ENCODE measurements at regions not wholly inside any gene's neighbourhood (a gene's known extent, or its start where the extent isn't known, plus 50 kb on each side); places are given as distances from the start of the nearest gene placed in this dataset.
A peak's percentile ranks its signal among the peaks of the same experiment; 100 is the strongest.

DNA sequence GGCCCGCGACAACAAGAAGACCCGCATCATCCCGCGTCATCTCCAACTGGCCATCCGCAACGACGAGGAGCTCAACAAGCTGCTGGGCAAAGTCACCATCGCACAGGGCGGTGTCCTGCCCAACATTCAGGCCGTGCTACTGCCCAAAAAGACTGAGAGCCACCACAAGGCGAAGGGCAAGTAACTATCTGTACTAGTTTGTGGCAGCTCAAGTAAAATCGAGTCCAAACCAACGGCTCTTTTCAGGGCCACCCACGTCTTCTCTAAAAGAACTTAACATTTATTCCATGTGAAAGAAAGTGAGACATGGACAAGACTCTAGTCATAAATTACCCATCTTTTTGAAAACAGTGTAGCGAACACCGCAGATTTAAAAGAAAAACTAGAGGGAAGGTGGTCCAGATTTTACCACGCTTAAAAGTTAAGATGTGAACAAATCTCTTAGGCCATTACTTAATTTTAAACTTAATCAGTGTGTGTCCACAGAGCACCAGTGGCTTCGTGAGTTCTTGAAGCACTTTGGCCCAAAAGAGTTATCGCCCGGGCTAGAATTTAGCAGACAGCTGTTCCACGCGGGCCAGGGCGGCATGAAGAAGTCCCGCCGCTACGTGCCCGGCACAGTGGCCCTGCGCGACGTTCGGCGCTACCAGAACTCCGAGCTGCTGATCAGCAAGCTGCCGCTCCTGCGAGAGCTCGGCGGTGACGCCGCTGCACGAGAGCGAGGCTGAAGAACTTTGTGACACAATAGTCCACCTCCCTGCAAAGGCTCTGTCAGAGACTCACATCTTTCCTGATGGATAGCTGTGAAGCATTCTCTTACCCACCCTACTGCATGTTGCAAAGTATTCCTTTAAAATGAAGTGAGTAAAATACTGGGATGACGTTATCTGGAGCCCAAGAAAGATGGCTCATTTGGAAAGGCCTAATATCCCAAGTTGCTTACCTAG, 113.9 kb upstream of the PRSS16 start:
- peak overlapping the region; percentile 89 for H3K27ac ChIP-seq (ENCODE audit: low read length)
- H3K4me3 ChIP-seq (ENCODE audit: low read depth in 1 of 2, low read length in 2 of 2), result peak overlapping the region; percentile 64 to 68
- H3K9me3 ChIP-seq (ENCODE audit: control insufficient read depth in 1 of 2, low read length in 2 of 2), result no peaks in the 10 kb centered on the region
- peaks cover 5 to 6% of the 10 kb centered on the region in 2 donors for H3K4me1 ChIP-seq (ENCODE audit: control insufficient read depth in 1 of 2, insufficient read depth in 2 of 2, low read length in 2 of 2)
- no peaks in the 10 kb centered on the region for H3K36me3 ChIP-seq (ENCODE audit: control insufficient read depth in 1 of 2, insufficient read depth in 2 of 2, low read length in 2 of 2)
- H3K27me3 ChIP-seq (ENCODE audit: low read depth, low read length), result no peaks in the 10 kb centered on the region

DNA sequence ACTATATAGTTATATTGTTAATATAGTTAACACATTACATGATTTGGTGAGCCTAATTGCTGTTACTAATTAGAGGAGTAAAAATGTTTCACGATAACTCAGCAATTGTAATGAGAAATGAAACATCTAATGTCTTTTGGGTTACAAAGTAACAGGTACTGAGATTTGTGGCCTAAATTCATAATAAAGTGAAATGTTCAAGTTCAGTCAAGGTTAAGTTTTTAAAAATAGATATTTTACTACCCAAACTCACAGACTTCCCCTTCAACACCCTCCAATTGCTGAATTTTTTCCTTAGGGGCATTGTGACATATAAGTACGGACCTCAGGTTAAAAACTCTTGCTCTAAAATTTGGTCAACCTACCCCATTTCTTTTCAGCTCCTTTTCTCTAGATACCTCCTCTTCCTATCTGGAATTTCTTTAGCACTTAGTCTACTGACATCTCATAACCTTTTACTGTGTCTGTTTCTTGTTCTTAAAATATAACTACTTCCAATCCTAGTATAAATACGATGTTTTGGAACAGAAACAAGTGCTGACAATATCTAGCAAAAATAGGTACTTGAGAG, 112.3 kb upstream of the PRSS16 start:
- Histone ChIP-seq H3K4me1 (ENCODE audit: control insufficient read depth in 1 of 2, insufficient read depth in 2 of 2, low read length in 2 of 2) (peaks cover 6 to 10% of the 10 kb centered on the region in 2 donors), H3K4me3 (ENCODE audit: low read depth in 1 of 2, low read length in 2 of 2) (no peak overlapping the region), H3K27ac (ENCODE audit: low read length) (no peak overlapping the region)

DNA sequence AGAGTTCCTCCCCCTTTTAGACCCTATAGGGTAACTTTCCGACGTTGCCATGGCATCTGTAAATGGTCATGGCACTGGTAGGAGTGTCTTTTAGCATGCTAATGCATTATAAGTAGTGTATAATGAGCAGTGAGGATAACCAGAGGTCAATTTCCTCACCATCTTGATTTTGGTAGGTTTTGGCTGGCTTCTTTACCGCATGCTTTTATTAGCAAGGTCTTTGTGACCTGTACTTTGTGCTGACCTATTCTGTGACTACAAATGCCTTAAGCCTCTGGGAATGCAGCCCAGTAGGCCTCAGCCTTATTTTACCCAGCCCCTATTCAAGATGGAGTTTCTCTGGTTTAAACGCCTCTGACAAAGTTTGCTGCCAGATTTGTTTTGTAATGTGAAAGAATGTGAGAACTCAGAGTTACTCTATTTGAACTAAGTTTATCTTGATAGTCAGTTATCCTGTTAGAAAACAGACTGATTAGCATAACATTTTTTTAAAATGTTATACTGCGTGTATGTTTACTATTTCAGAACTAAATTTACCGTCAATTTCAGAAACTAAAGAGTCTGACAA, 111.3 kb upstream of the PRSS16 start:
- Histone ChIP-seq H3K27me3 (ENCODE audit: low read depth, low read length) (no peaks in the 10 kb centered on the region), H3K4me1 (ENCODE audit: control insufficient read depth in 1 of 2, insufficient read depth in 2 of 2, low read length in 2 of 2) (peaks cover 6 to 12% of the 10 kb centered on the region in 2 donors), H3K4me3 (ENCODE audit: low read depth in 1 of 2, low read length in 2 of 2) (no peak overlapping the region), H3K9me3 (ENCODE audit: control insufficient read depth in 1 of 2, low read length in 2 of 2) (no peaks in the 10 kb centered on the region), H3K27ac (ENCODE audit: low read length) (no peak overlapping the region), H3K36me3 (ENCODE audit: control insufficient read depth in 1 of 2, insufficient read depth in 2 of 2, low read length in 2 of 2) (no peaks in the 10 kb centered on the region)

More for the DNA sequence above, 112.3 kb upstream of the PRSS16 start:
- no peaks in the 10 kb centered on the region for H3K9me3 ChIP-seq (ENCODE audit: control insufficient read depth in 1 of 2, low read length in 2 of 2)
- no peaks in the 10 kb centered on the region for H3K36me3 ChIP-seq (ENCODE audit: control insufficient read depth in 1 of 2, insufficient read depth in 2 of 2, low read length in 2 of 2)
- H3K27me3 ChIP-seq (ENCODE audit: low read depth, low read length), result no peaks in the 10 kb centered on the region

DNA sequence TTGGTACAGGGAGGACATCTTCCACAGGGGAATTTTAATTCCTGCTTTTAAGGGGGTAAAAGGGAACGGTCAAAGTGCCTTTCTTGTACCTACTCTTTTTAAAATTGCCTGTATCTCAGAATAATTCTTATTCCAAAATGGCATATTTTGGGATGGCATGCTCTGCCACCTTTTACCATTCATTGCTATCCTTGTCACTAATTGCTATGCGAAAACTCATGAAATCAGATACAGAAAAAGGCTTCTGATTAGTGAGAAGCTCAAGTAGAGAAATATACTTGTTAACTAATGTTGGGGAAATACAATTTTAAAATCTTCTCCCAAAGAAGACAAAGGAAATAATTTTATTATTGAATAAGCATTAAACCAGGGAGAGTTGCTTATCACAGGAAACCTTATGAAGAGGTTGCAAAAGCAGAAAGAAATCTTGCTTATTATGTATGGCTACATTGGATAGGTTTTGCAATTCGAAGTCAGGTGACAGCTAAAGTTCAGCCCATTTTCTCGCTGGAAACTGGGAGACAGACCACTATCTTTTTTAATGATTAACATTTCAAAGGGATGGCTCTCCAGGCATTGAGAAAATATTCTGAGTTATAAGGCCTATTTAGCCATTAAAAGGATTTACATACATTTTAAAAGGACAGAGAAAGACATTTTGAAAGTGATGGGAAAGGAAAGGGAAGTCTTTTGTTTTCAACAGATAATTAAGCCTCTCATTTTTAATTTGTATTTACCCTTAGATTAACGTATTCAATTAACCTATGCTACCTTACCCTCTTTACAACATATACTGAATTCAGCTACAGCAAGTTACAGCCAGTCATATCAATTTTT, 110.3 kb upstream of the PRSS16 start:
- Histone ChIP-seq H3K27me3 (ENCODE audit: low read depth, low read length) (no peaks in the 10 kb centered on the region), H3K27ac (ENCODE audit: low read length) (no peak overlapping the region), H3K4me1 (ENCODE audit: control insufficient read depth in 1 of 2, insufficient read depth in 2 of 2, low read length in 2 of 2) (peaks cover 1 to 12% of the 10 kb centered on the region in 2 donors), H3K36me3 (ENCODE audit: control insufficient read depth in 1 of 2, insufficient read depth in 2 of 2, low read length in 2 of 2) (no peaks in the 10 kb centered on the region), H3K9me3 (ENCODE audit: control insufficient read depth in 1 of 2, low read length in 2 of 2) (no peaks in the 10 kb centered on the region), H3K4me3 (ENCODE audit: low read depth in 1 of 2, low read length in 2 of 2) (no peak overlapping the region)

DNA sequence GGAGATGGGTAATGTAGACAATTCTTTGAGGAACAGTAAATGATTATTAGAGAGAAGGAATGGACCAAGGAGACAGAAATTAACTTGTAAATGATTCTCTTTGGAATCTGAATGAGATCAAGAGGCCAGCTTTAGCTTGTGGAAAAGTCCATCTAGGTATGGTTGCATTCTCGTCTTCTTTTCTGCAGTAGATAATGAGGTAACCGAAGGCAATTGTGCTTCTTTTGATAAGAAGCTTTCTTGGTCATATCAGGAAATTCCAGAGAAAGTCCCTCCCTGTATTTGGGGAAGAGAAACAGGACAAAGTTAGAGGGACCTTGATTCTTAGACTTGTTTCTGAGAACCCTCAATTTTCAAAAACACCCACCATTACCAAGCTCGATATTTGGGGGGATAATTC, 109.1 kb upstream of the PRSS16 start:
- Histone ChIP-seq H3K36me3 (ENCODE audit: control insufficient read depth in 1 of 2, insufficient read depth in 2 of 2, low read length in 2 of 2) (no peaks in the 10 kb centered on the region), H3K27me3 (ENCODE audit: low read depth, low read length) (no peaks in the 10 kb centered on the region), H3K4me1 (ENCODE audit: control insufficient read depth in 1 of 2, insufficient read depth in 2 of 2, low read length in 2 of 2) (peaks cover 0 to 12% of the 10 kb centered on the region in 2 donors), H3K9me3 (ENCODE audit: control insufficient read depth in 1 of 2, low read length in 2 of 2) (no peaks in the 10 kb centered on the region), H3K4me3 (ENCODE audit: low read depth in 1 of 2, low read length in 2 of 2) (peak overlapping the region in 1 of 2 donors; percentile 75), H3K27ac (ENCODE audit: low read length) (peak overlapping the region; percentile 34)

DNA sequence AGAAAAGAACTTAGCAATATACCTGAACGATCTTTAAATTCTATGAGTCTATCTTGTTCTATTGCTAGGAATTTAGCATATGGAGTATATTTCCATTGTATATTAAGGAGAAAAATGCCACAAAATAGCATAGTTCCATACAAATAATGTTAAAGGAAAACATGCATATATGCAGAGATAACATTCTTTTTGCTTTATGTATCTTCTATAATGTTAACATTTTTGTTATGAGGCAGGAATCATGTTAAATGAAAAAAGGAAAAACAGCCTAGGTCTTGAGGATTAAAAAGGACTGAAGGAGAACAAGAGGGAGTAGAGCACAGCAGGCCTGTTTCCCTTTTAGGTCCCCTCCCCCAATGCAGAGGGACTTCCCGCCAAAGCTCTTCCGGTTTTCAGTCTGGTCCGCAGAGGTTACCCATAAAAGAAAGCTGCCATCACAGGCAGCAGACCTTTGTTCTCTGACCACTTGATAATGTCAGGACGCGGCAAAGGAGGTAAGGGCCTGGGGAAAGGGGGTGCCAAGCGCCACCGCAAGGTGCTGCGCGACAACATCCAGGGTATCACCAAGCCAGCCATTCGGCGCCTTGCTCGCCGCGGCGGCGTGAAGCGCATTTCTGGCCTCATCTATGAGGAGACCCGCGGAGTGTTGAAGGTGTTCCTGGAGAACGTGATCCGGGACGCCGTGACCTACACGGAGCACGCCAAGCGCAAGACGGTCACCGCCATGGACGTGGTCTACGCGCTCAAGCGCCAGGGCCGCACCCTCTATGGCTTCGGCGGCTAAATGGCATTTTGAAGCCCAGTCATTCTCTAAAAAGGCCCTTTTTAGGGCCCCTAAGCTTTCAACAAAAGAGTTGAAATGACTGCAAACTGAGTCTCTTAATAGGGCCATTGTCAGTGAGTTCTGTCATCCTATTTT, 108.4 kb upstream of the PRSS16 start:
- Histone ChIP-seq H3K36me3 (ENCODE audit: control insufficient read depth in 1 of 2, insufficient read depth in 2 of 2, low read length in 2 of 2) (no peaks in the 10 kb centered on the region), H3K9me3 (ENCODE audit: control insufficient read depth in 1 of 2, low read length in 2 of 2) (no peaks in the 10 kb centered on the region), H3K27me3 (ENCODE audit: low read depth, low read length) (no peaks in the 10 kb centered on the region), H3K4me3 (ENCODE audit: low read depth in 1 of 2, low read length in 2 of 2) (peak overlapping the region; percentile 69 to 75), H3K4me1 (ENCODE audit: control insufficient read depth in 1 of 2, insufficient read depth in 2 of 2, low read length in 2 of 2) (peaks cover 0 to 7% of the 10 kb centered on the region in 2 donors), H3K27ac (ENCODE audit: low read length) (peak overlapping the region; percentile 34)

DNA sequence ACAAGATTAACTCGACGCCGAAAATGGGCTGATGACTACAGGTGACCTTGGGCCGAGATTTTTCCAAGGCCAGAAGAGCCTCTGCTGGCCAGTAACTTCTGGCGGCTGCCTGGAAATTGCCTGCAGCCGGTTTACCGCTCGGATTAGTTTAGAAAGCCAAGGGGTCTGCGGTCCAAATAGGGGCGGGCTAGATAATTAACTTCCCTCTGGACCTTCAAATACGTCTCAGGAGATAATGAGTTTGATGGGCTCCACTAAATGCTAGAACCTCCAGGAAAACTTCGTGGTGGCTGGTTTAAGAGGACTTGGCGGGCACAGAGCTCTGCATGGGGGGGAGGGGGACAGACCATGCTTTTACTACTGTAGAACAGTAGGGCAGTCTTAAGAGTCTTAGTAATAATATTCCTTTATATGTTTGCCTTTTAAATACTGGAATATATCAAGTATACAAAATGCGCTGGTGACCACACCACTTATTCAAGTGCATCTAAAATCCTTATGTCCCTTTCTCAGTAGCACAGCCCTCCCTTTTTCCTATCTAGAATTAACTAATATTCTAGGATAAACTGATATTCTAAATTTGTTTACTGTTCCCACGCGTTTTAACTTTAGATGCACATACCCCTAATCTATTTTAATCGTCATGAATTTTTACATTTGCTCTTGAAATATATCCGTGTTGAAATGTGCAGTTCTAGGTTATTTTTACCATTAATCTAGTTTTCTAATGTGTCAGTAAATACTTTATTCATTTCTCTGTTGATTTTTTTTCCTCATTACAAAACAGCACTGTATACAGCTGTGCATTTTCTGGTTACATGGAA, 107.5 kb upstream of the PRSS16 start:
- no peaks in the 10 kb centered on the region for H3K9me3 ChIP-seq (ENCODE audit: control insufficient read depth in 1 of 2, low read length in 2 of 2)
- peaks cover 0 to 13% of the 10 kb centered on the region in 2 donors for H3K4me1 ChIP-seq (ENCODE audit: control insufficient read depth in 1 of 2, insufficient read depth in 2 of 2, low read length in 2 of 2)
- peak overlapping the region; percentile 34 for H3K27ac ChIP-seq (ENCODE audit: low read length)
- no peaks in the 10 kb centered on the region for H3K27me3 ChIP-seq (ENCODE audit: low read depth, low read length)
- peak overlapping the region; percentile 69 to 75 for H3K4me3 ChIP-seq (ENCODE audit: low read depth in 1 of 2, low read length in 2 of 2)
- H3K36me3 ChIP-seq (ENCODE audit: control insufficient read depth in 1 of 2, insufficient read depth in 2 of 2, low read length in 2 of 2), result no peaks in the 10 kb centered on the region

DNA sequence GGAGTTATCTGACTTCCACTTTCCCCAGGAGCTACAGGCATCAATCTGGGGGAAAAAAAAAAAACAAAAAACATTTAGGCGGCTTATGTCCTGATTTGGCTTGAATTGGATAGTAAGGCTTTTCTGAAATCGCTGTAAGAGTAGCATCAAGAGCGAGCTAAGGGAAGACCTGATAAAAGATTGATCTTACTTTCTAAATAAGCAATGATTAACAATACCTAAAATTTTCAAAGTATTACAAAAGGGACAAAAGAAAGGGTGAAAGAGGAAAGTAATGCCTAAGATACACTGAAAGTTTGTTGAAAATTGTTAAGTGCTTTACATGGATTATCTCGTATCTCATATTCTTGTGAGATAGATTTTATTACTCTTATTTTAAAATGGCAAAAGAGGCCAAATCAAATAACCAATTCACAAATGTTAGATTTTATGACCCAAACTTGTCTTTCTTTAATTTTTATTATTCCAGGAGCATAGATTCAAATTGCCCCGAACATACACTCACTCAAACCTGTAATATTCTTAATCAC, 106.4 kb upstream of the PRSS16 start:
- H3K9me3 ChIP-seq (ENCODE audit: control insufficient read depth in 1 of 2, low read length in 2 of 2), result no peaks in the 10 kb centered on the region
- H3K4me1 ChIP-seq (ENCODE audit: control insufficient read depth in 1 of 2, insufficient read depth in 2 of 2, low read length in 2 of 2), result peaks cover 0 to 15% of the 10 kb centered on the region in 2 donors
- H3K4me3 ChIP-seq (ENCODE audit: low read depth in 1 of 2, low read length in 2 of 2), result no peak overlapping the region
- no peak overlapping the region for H3K27ac ChIP-seq (ENCODE audit: low read length)
- H3K36me3 ChIP-seq (ENCODE audit: control insufficient read depth in 1 of 2, insufficient read depth in 2 of 2, low read length in 2 of 2), result no peaks in the 10 kb centered on the region
- no peaks in the 10 kb centered on the region for H3K27me3 ChIP-seq (ENCODE audit: low read depth, low read length)

DNA sequence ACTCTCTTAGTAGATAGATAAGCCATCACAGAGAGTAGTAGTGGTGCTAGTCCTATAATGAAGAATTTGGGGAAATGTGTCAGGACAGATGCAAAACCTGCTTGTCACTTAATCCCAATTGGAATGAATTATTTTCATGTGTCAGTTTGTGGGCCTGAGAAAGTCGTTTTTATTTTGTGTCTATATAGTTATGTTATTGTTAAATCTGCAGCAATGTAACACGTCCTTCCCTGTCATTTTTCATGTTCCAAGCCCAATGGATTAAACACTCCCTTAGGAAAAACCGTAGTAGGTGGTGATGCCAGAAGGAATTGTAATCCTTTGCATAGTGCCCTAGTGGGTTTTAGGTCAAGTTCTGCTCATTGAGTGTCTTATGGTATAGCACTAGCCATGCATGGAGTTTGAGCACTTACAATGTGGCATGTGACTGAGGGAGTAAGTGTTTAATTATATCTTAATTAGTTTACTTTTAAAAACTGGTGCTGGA, 105.9 kb upstream of the PRSS16 start:
- Histone ChIP-seq H3K27me3 (ENCODE audit: low read depth, low read length) (no peaks in the 10 kb centered on the region), H3K36me3 (ENCODE audit: control insufficient read depth in 1 of 2, insufficient read depth in 2 of 2, low read length in 2 of 2) (no peaks in the 10 kb centered on the region), H3K27ac (ENCODE audit: low read length) (no peak overlapping the region), H3K4me1 (ENCODE audit: control insufficient read depth in 1 of 2, insufficient read depth in 2 of 2, low read length in 2 of 2) (peaks cover 0 to 15% of the 10 kb centered on the region in 2 donors), H3K9me3 (ENCODE audit: control insufficient read depth in 1 of 2, low read length in 2 of 2) (no peaks in the 10 kb centered on the region), H3K4me3 (ENCODE audit: low read depth in 1 of 2, low read length in 2 of 2) (no peak overlapping the region)
